ENCODE measurements at regions not wholly inside any gene's neighbourhood (a gene's known extent, or its start where the extent isn't known, plus 50 kb on each side); places are given as distances from the start of the nearest gene placed in this dataset.

DNA sequence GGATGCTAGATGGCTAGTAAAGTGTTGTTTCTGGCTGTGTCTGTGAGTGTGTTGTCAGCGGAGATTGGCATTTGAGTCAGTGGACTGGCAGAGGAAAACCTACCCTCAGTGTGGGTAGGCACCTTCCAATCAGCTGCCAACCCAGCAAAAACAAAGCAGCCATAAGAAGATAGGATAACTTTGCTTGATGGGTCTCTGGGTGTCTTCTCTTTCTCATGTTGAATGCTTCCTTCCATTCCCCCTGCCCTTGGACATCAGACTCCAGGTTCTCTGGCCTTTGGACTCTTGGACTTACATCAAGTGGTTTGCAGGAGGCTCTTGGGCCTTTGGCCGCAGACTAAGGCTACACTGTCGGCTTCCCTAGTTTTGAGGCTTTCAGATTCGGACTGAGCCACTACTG, 429.0 kb upstream of the ZNF804A start:
- H3K4me3 ChIP-seq (ENCODE audit: low read length in 3 of 3), result no peak overlapping the region
- H3K27me3 ChIP-seq (ENCODE audit: control insufficient read depth, insufficient read depth, low read length), result no peaks in the 10 kb centered on the region
- no peaks in the 10 kb centered on the region for H3K9me3 ChIP-seq (ENCODE audit: control insufficient read depth in 2 of 3, insufficient read depth in 1 of 3, low read length in 3 of 3)
- intact Hi-C loops (cut with DNase I), result no loop called here
- H3K9ac ChIP-seq (ENCODE audit: low read length in 3 of 3), result no peak overlapping the region
- H3K36me3 ChIP-seq (ENCODE audit: control insufficient read depth in 2 of 3, insufficient read depth in 3 of 3, low read length in 3 of 3), result no peaks in the 10 kb centered on the region
- FAIRE-seq (no peak), DNase-seq (no peak)
- TF ChIP-seq CTCF (IDR thresholded peaks at IDR 0.05; ENCODE audit: borderline replicate concordance, extremely low read depth, insufficient read depth), result no peak
- H3K4me1 ChIP-seq (ENCODE audit: control insufficient read depth in 2 of 3, insufficient read depth in 2 of 3, low read depth in 1 of 3, low read length in 3 of 3), result no peaks in the 10 kb centered on the region
- no peak overlapping the region for H3K27ac ChIP-seq (ENCODE audit: low read depth in 2 of 2, low read length in 2 of 2)

DNA sequence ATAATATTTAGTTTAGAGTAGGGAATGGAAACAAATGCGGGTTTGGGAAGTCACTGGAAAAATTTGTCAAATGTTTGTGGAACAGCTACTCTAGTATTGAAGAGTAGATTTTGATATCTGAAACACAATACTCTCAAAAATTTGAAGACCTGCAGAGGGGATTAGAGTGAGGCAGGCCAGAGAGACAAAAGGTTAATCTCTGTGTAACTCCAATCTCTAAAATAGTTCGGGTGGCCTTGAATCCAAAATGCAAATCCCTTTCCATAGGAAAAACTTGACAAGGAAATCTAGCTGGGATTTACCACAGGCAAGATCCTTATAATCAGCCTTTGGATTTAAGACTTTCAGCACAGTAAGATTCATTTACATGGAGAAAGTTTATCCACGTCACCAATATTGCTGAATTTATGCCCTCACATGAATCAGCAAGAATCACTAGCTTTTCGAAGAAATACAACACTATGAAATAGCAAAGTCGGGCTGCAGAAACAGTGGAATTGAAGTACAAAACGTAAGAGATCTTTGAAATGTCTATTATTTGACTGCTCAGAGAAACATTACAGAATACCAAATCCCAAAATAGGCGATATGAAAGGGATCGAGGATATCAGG, 423.7 kb upstream of the ZNF804A start:
- H3K4me1 ChIP-seq (ENCODE audit: control insufficient read depth in 2 of 3, insufficient read depth in 2 of 3, low read depth in 1 of 3, low read length in 3 of 3), result no peaks in the 10 kb centered on the region
- no peak overlapping the region for H3K4me3 ChIP-seq (ENCODE audit: low read length in 3 of 3)
- H3K27me3 ChIP-seq (ENCODE audit: control insufficient read depth, insufficient read depth, low read length), result no peaks in the 10 kb centered on the region
- H3K9ac ChIP-seq (ENCODE audit: low read length in 3 of 3), result no peak overlapping the region
- intact Hi-C loops (cut with DNase I), result no loop called here
- H3K36me3 ChIP-seq (ENCODE audit: control insufficient read depth in 2 of 3, insufficient read depth in 3 of 3, low read length in 3 of 3), result no peaks in the 10 kb centered on the region
- TF ChIP-seq CTCF (IDR thresholded peaks at IDR 0.05; ENCODE audit: borderline replicate concordance, extremely low read depth, insufficient read depth), result no peak
- no peak overlapping the region for H3K27ac ChIP-seq (ENCODE audit: low read depth in 2 of 2, low read length in 2 of 2)
- H3K9me3 ChIP-seq (ENCODE audit: control insufficient read depth in 2 of 3, insufficient read depth in 1 of 3, low read length in 3 of 3), result no peaks in the 10 kb centered on the region
- DNase-seq (no peak), FAIRE-seq (no peak)

GRCh38 chr2:184178229-184178628, 420.1 kb upstream of the ZNF804A start:
- peak in 2 of 5 donors; percentile 7 to 10 for DNase-seq

More at GRCh38 chr2:184178229-184178628, 420.1 kb upstream of the ZNF804A start:
- no peak for TF ChIP-seq CTCF (IDR thresholded peaks at IDR 0.05; ENCODE audit: borderline replicate concordance, extremely low read depth, insufficient read depth)
- H3K4me3 ChIP-seq (ENCODE audit: low read length in 3 of 3), result no peak overlapping the region
- FAIRE-seq, result no peak
- H3K9ac ChIP-seq (ENCODE audit: low read length in 3 of 3), result no peak overlapping the region
- no peaks in the 10 kb centered on the region for H3K27me3 ChIP-seq (ENCODE audit: control insufficient read depth, insufficient read depth, low read length)
- H3K27ac ChIP-seq (ENCODE audit: low read depth in 2 of 2, low read length in 2 of 2), result no peak overlapping the region
- no peaks in the 10 kb centered on the region for H3K36me3 ChIP-seq (ENCODE audit: control insufficient read depth in 2 of 3, insufficient read depth in 3 of 3, low read length in 3 of 3)
- no peaks in the 10 kb centered on the region for H3K4me1 ChIP-seq (ENCODE audit: control insufficient read depth in 2 of 3, insufficient read depth in 2 of 3, low read depth in 1 of 3, low read length in 3 of 3)
- intact Hi-C loops (cut with DNase I), result no loop called here
- peaks cover 0 to 5% (median 3%) of the 10 kb centered on the region in 3 donors for H3K9me3 ChIP-seq (ENCODE audit: control insufficient read depth in 2 of 3, insufficient read depth in 1 of 3, low read length in 3 of 3)
